WTC11 (cell line): ENCODE measurements at regions not wholly inside any gene's neighbourhood (a gene's known extent, or its start where the extent isn't known, plus 50 kb on each side); places are given as distances from the start of the nearest gene placed in this dataset.
A peak's percentile ranks its signal among the peaks of the same experiment; 100 is the strongest.
"Not testable (repeated sequence)": the region's sequence is repeated elsewhere in the genome, so short reads cannot be mapped to it uniquely, and the experiment has no call there.

Experiments used
- ATAC-seq: fragments of 200-7000 bp; cut with Tn5 transposase; 2 replicates; pipeline ENCODE4 v1.10.0; 2021; ENCODE audit warnings: mild to moderate bottlenecking, moderate library complexity
- CTCF ChIA-PET: fragments of 300-600 bp; sonication (Branson Sonifier 250); formaldehyde crosslinking; loops from one replicate; lab custom pipeline; 2021; ENCODE audit warnings: antibody characterized with exemption; lab: Charles Lee
- POLR2A ChIA-PET: fragments of 350-600 bp; sonication (Branson Sonifier 250); formaldehyde crosslinking; loops from one replicate; lab custom pipeline; 2021; ENCODE audit warnings: antibody characterized with exemption; lab: Charles Lee
- DNase-seq: peaks from one replicate; pipeline ENCODE4 v3.0.0; 2021; ENCODE audit warnings: low spot score
- H3K27ac Mint-ChIP-seq: 2 replicates; pipeline ENCODE4 v1.8.0; 2021; ENCODE audit warnings: mixed read lengths
- H3K27me3 Mint-ChIP-seq: 2 replicates; pipeline ENCODE4 v1.8.0; 2021; ENCODE audit warnings: low read depth, mild to moderate bottlenecking, moderate library complexity, mixed read lengths
- H3K36me3 Mint-ChIP-seq: 2 replicates; pipeline ENCODE4 v1.8.0; 2021; ENCODE audit warnings: mixed read lengths
- H3K4me1 Mint-ChIP-seq: 2 replicates; pipeline ENCODE4 v1.8.0; 2022; ENCODE audit warnings: mixed read lengths
- H3K4me3 Mint-ChIP-seq: 2 replicates; pipeline ENCODE4 v1.8.0; 2021; ENCODE audit warnings: mild to moderate bottlenecking, moderate library complexity, mixed read lengths
- H3K9me3 Mint-ChIP-seq: 2 replicates; pipeline ENCODE4 v1.8.0; 2021; ENCODE audit warnings: mixed read lengths
- ATF1 ChIP-seq: sonication (generic); formaldehyde crosslinking; IDR thresholded peaks from 2 replicates; pipeline ENCODE4 v1.8.1; 2023; ENCODE audit warnings: mild to moderate bottlenecking, moderate library complexity, missing genetic modification reagents
- GABPB1 ChIP-seq: sonication (generic); formaldehyde crosslinking; IDR thresholded peaks from 2 replicates; pipeline ENCODE4 v1.8.1; 2023; ENCODE audit warnings: mild to moderate bottlenecking, missing genetic modification reagents
- JUN ChIP-seq: sonication (generic); formaldehyde crosslinking; IDR thresholded peaks from 2 replicates; pipeline ENCODE4 v1.8.0; 2023; ENCODE audit warnings: mild to moderate bottlenecking, missing genetic modification reagents
- MYBL2 ChIP-seq: sonication (generic); formaldehyde crosslinking; IDR thresholded peaks from 2 replicates; pipeline ENCODE4 v1.8.1; 2023; ENCODE audit warnings: mild to moderate bottlenecking, moderate library complexity, missing genetic modification reagents
- NFATC4 ChIP-seq: fragments of 250-450 bp; sonication (Bioruptor Pico); IDR thresholded peaks from 2 replicates; pipeline ENCODE4 v1.9.0; 2021; ENCODE audit warnings: mild to moderate bottlenecking
- NR1H2 ChIP-seq: sonication (generic); formaldehyde crosslinking; IDR thresholded peaks from 2 replicates; pipeline ENCODE4 v1.9.0; 2021; ENCODE audit warnings: mild to moderate bottlenecking, moderate library complexity, missing genetic modification reagents
- OVOL2 ChIP-seq: fragments of 250-450 bp; sonication (Bioruptor Pico); IDR thresholded peaks from 2 replicates; pipeline ENCODE4 v1.9.0; 2021; ENCODE audit warnings: mild to moderate bottlenecking, borderline replicate concordance
- PRDM15 ChIP-seq: sonication (generic); formaldehyde crosslinking; IDR thresholded peaks from 2 replicates; pipeline ENCODE4 v1.8.0; 2022; ENCODE audit warnings: missing genetic modification reagents
- PREB ChIP-seq: sonication (generic); formaldehyde crosslinking; IDR thresholded peaks from 2 replicates; pipeline ENCODE4 v1.8.1; 2022; ENCODE audit warnings: mild to moderate bottlenecking, missing genetic modification reagents, moderate library complexity, borderline replicate concordance
- RELA ChIP-seq: sonication (generic); formaldehyde crosslinking; IDR thresholded peaks from 2 replicates; pipeline ENCODE4 v1.8.1; 2022; ENCODE audit warnings: missing genetic modification reagents, mild to moderate bottlenecking, borderline replicate concordance
- SMAD3 ChIP-seq: sonication (generic); formaldehyde crosslinking; IDR thresholded peaks from 2 replicates; pipeline ENCODE4 v1.8.0; 2022; ENCODE audit warnings: missing genetic modification reagents, mild to moderate bottlenecking, borderline replicate concordance
- TP53 ChIP-seq: sonication (generic); formaldehyde crosslinking; IDR thresholded peaks from 2 replicates; pipeline ENCODE4 v1.8.1; 2023; ENCODE audit warnings: mild to moderate bottlenecking, missing genetic modification reagents
- ZNF219 ChIP-seq: sonication (generic); formaldehyde crosslinking; IDR thresholded peaks from 2 replicates; pipeline ENCODE4 v1.8.0; 2023; ENCODE audit warnings: missing genetic modification reagents, mild to moderate bottlenecking, borderline replicate concordance
- ZNF232 ChIP-seq: sonication (generic); formaldehyde crosslinking; IDR thresholded peaks from 2 replicates; pipeline ENCODE4 v1.8.0; 2022; ENCODE audit warnings: mild to moderate bottlenecking, missing genetic modification reagents
- ZNF317 ChIP-seq: sonication (generic); formaldehyde crosslinking; IDR thresholded peaks from 2 replicates; pipeline ENCODE4 v1.8.1; 2023; ENCODE audit warnings: low read depth, mild to moderate bottlenecking, moderate library complexity, missing genetic modification reagents, borderline replicate concordance
- ZNF423 ChIP-seq: fragments of 250-450 bp; sonication (Bioruptor Pico); IDR thresholded peaks from 2 replicates; pipeline ENCODE4 v2.1.2; 2022; ENCODE audit warnings: mild to moderate bottlenecking, moderate library complexity
- TF ChIP-seq, protein P1 (sequence below): fragments of 250-450 bp; sonication (Bioruptor Pico); IDR thresholded peaks from 2 replicates; pipeline ENCODE4 v1.9.0; 2021; ENCODE audit warnings: mild to moderate bottlenecking, borderline replicate concordance
- TF ChIP-seq, protein P2 (sequence below): sonication (generic); formaldehyde crosslinking; IDR thresholded peaks from 2 replicates; pipeline ENCODE4 v1.8.1; 2023; ENCODE audit warnings: mild to moderate bottlenecking, missing genetic modification reagents, moderate library complexity
- TF ChIP-seq, protein P3 (sequence below): sonication (generic); formaldehyde crosslinking; IDR thresholded peaks from 2 replicates; pipeline ENCODE4 v1.8.1; 2022; ENCODE audit warnings: low read depth, mild to moderate bottlenecking, moderate library complexity, missing genetic modification reagents, borderline replicate concordance

- TF ChIP-seq, protein P1, sequence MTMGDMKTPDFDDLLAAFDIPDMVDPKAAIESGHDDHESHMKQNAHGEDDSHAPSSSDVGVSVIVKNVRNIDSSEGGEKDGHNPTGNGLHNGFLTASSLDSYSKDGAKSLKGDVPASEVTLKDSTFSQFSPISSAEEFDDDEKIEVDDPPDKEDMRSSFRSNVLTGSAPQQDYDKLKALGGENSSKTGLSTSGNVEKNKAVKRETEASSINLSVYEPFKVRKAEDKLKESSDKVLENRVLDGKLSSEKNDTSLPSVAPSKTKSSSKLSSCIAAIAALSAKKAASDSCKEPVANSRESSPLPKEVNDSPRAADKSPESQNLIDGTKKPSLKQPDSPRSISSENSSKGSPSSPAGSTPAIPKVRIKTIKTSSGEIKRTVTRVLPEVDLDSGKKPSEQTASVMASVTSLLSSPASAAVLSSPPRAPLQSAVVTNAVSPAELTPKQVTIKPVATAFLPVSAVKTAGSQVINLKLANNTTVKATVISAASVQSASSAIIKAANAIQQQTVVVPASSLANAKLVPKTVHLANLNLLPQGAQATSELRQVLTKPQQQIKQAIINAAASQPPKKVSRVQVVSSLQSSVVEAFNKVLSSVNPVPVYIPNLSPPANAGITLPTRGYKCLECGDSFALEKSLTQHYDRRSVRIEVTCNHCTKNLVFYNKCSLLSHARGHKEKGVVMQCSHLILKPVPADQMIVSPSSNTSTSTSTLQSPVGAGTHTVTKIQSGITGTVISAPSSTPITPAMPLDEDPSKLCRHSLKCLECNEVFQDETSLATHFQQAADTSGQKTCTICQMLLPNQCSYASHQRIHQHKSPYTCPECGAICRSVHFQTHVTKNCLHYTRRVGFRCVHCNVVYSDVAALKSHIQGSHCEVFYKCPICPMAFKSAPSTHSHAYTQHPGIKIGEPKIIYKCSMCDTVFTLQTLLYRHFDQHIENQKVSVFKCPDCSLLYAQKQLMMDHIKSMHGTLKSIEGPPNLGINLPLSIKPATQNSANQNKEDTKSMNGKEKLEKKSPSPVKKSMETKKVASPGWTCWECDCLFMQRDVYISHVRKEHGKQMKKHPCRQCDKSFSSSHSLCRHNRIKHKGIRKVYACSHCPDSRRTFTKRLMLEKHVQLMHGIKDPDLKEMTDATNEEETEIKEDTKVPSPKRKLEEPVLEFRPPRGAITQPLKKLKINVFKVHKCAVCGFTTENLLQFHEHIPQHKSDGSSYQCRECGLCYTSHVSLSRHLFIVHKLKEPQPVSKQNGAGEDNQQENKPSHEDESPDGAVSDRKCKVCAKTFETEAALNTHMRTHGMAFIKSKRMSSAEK (CRISPR knock-in tag): no peak
Observed at GRCh38 chr1:102118150-102118549, 121.4 kb upstream of the OLFM3 start (continued).

- DNase-seq: no peak
- ChIA-PET POLR2A (no interaction called here), CTCF (no interaction called here)
- no peak overlapping the region for H3K4me3 Mint-ChIP-seq
- ATAC-seq: no peak
- H3K27ac Mint-ChIP-seq: no peak overlapping the region; the same call in 1 of the 2 replicates
- H3K4me1 Mint-ChIP-seq: peaks cover 31% of the 10 kb centered on the region
- peaks cover 23% of the 10 kb centered on the region for H3K9me3 Mint-ChIP-seq
- TF ChIP-seq ZNF423 (CRISPR knock-in tag): no peak
- TF ChIP-seq PREB (CRISPR knock-in tag): no peak
- TF ChIP-seq JUN (CRISPR knock-in tag): no peak
- TF ChIP-seq MYBL2 (CRISPR knock-in tag): no peak
- TF ChIP-seq ATF1 (CRISPR knock-in tag): no peak
- H3K27me3 Mint-ChIP-seq: peaks cover 40% of the 10 kb centered on the region
- peaks cover 20% of the 10 kb centered on the region for H3K36me3 Mint-ChIP-seq
Observed at GRCh38 chr1:102110586-102110985, 113.9 kb upstream of the OLFM3 start.

GRCh38 chr1:102109493-102109892, 112.8 kb upstream of the OLFM3 start:
- DNase-seq, H3K4me3 Mint-ChIP-seq, CTCF ChIA-PET, ATAC-seq, POLR2A ChIA-PET, H3K27ac Mint-ChIP-seq: not testable (repeated sequence)
- H3K36me3 Mint-ChIP-seq: peaks cover 20% of the 10 kb centered on the region
- peaks cover 30% of the 10 kb centered on the region for H3K4me1 Mint-ChIP-seq
- H3K27me3 Mint-ChIP-seq: peaks cover 51% of the 10 kb centered on the region
- H3K9me3 Mint-ChIP-seq: peaks cover 23% of the 10 kb centered on the region

DNA sequence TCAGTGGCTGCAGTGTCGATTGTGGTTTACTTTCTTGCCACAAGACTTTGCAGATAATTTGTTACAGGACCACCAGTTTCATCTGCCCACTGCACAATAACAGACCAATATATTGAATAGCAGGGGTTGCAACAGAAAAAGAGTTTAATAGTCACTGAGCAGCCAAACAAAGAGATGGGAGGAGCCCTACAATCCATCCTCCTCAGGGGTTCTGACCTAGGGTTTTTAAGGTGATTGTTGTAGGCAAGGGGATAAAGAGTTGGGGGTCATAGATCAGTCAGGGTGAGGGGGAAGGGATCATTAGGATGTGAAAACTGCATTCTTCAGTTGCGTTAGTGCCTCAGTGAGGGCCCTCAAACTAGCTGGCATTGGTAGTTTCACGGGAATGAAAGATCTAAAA, 110.7 kb upstream of the OLFM3 start:
- ChIA-PET POLR2A (no interaction called here), CTCF (no interaction called here)
- H3K27me3 Mint-ChIP-seq: peaks cover 51% of the 10 kb centered on the region
- H3K4me3 Mint-ChIP-seq: peak overlapping the region; percentile 37; the same call in 1 of the 2 replicates
- peaks cover 32% of the 10 kb centered on the region for H3K4me1 Mint-ChIP-seq
- peaks cover 20% of the 10 kb centered on the region for H3K36me3 Mint-ChIP-seq
- no peak overlapping the region for H3K27ac Mint-ChIP-seq
- peaks cover 23% of the 10 kb centered on the region for H3K9me3 Mint-ChIP-seq
- ATAC-seq (peak; percentile 96), DNase-seq (no peak)
- TF ChIP-seq PRDM15 (CRISPR knock-in tag) (no peak), TP53 (no peak), SMAD3 (no peak), NR1H2 (no peak), ZNF317 (no peak), NFATC4 (no peak), ZNF219 (no peak), GABPB1 (CRISPR knock-in tag) (no peak), OVOL2 (no peak), ZNF232 (CRISPR knock-in tag) (no peak), MYBL2 (CRISPR knock-in tag) (no peak), RELA (CRISPR knock-in tag) (no peak)
- TF ChIP-seq, protein P2, sequence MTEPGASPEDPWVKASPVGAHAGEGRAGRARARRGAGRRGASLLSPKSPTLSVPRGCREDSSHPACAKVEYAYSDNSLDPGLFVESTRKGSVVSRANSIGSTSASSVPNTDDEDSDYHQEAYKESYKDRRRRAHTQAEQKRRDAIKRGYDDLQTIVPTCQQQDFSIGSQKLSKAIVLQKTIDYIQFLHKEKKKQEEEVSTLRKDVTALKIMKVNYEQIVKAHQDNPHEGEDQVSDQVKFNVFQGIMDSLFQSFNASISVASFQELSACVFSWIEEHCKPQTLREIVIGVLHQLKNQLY: no peak
- TF ChIP-seq, protein P3, sequence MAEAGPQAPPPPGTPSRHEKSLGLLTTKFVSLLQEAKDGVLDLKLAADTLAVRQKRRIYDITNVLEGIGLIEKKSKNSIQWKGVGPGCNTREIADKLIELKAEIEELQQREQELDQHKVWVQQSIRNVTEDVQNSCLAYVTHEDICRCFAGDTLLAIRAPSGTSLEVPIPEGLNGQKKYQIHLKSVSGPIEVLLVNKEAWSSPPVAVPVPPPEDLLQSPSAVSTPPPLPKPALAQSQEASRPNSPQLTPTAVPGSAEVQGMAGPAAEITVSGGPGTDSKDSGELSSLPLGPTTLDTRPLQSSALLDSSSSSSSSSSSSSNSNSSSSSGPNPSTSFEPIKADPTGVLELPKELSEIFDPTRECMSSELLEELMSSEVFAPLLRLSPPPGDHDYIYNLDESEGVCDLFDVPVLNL (CRISPR knock-in tag): no peak
